HL-60/S4 treated with phorbol 12-myristate 13-acetate at 8.2 ng/mL for 4 days and 3 days (cell line): ENCODE measurements at regions not wholly inside any gene's neighbourhood (a gene's known extent, or its start where the extent isn't known, plus 50 kb on each side); places are given as distances from the start of the nearest gene placed in this dataset.

Experiments
- in situ Hi-C: fragments of 300-500 bp; cut with MboI; formaldehyde crosslinking; loops from 2 replicates; pipeline ENCODE4 v1.15.0; 2022; ENCODE audit warnings: low sequenced_read_pairs

GRCh38 chr3:69446402-69447072 is 60.6 kb upstream of the FRMD4B start:
- in situ Hi-C loops = loop anchor here (25.0 kb wide), 1 partner anchor 284 kb away; no protein-coding TSS in a partner anchor

- in situ Hi-C loops = loop anchor here (25.0 kb wide), 1 partner anchor 283 kb away; no protein-coding TSS in a partner anchor
Observed at GRCh38 chr3:69445498-69445897, 59.6 kb upstream of the FRMD4B start.

- in situ Hi-C loops = loop anchor here (25.0 kb wide), 1 partner anchor 283 kb away; no protein-coding TSS in a partner anchor
Observed at GRCh38 chr3:69445024-69445423, 59.1 kb upstream of the FRMD4B start.

- in situ Hi-C loops = loop anchor here (25.0 kb wide), 1 partner anchor 281 kb away; no protein-coding TSS in a partner anchor
Observed at GRCh38 chr3:69443457-69443920, 57.6 kb upstream of the FRMD4B start.

- in situ Hi-C loops = loop anchor here (25.0 kb wide), 1 partner anchor 281 kb away; no protein-coding TSS in a partner anchor
Observed at GRCh38 chr3:69442771-69443311, 57.0 kb upstream of the FRMD4B start.

GRCh38 chr3:69441732-69442131 is 55.8 kb upstream of the FRMD4B start:
- in situ Hi-C loops = loop anchor here (25.0 kb wide), 1 partner anchor 279 kb away; no protein-coding TSS in a partner anchor

- in situ Hi-C loops = loop anchor here (25.0 kb wide), 1 partner anchor 279 kb away; no protein-coding TSS in a partner anchor
Observed at GRCh38 chr3:69441040-69441439, 55.2 kb upstream of the FRMD4B start.

GRCh38 chr3:69439643-69440270 is 53.9 kb upstream of the FRMD4B start:
- in situ Hi-C loops = loop anchor here (25.0 kb wide), 1 partner anchor 277 kb away; no protein-coding TSS in a partner anchor

- in situ Hi-C loops = loop anchor here (25.0 kb wide), 1 partner anchor 276 kb away; no protein-coding TSS in a partner anchor
Observed at GRCh38 chr3:69438476-69438875, 52.6 kb upstream of the FRMD4B start.

GRCh38 chr3:69435274-69436265 is 49.7 kb upstream of the FRMD4B start:
- in situ Hi-C loops = loop anchor here (25.0 kb wide), 1 partner anchor 273 kb away; no protein-coding TSS in a partner anchor
